Central memory CD8-positive, alpha-beta T cell (primary cell): ENCODE measurements at regions not wholly inside any gene's neighbourhood (a gene's known extent, or its start where the extent isn't known, plus 50 kb on each side); places are given as distances from the start of the nearest gene placed in this dataset.
"Not testable (repeated sequence)": the region's sequence is repeated elsewhere in the genome, so short reads cannot be mapped to it uniquely, and the experiment has no call there.

Source experiments
- ATAC-seq: fragments of 150-1000 bp; cut with Tn5 transposase; replicated peaks from 2 replicates; pipeline ENCODE4 v1.10.0; 2022; ENCODE audit warnings: mild to moderate bottlenecking, moderate FRiP score, moderate number of reproducible peaks; ENCODE audit not compliant: poor library complexity, severe bottlenecking; ENCODE audit errors: extremely low read depth
- DNase-seq, 2 donors: peaks; one replicate each; pipeline ENCODE4 v3.0.0; 2021; ENCODE audit warnings: low spot score in 2 of 2
- H3K27ac Mint-ChIP-seq: one replicate; pipeline ENCODE4 v1.8.0; 2022; ENCODE audit warnings: low read depth, mild to moderate bottlenecking, moderate library complexity, mixed read lengths
- H3K27me3 Mint-ChIP-seq: one replicate; pipeline ENCODE4 v1.8.0; 2022; ENCODE audit warnings: mixed read lengths
- H3K36me3 Mint-ChIP-seq: one replicate; pipeline ENCODE4 v1.8.0; 2022; ENCODE audit warnings: mild to moderate bottlenecking, moderate library complexity, mixed read lengths; ENCODE audit not compliant: insufficient read depth
- H3K4me1 Mint-ChIP-seq: one replicate; pipeline ENCODE4 v1.8.0; 2022; ENCODE audit warnings: mixed read lengths
- H3K4me3 Mint-ChIP-seq: one replicate; pipeline ENCODE4 v1.8.0; 2022; ENCODE audit warnings: mild to moderate bottlenecking, moderate library complexity, mixed read lengths
- H3K9me3 Mint-ChIP-seq: one replicate; pipeline ENCODE4 v1.8.0; 2022; ENCODE audit warnings: mixed read lengths

DNA sequence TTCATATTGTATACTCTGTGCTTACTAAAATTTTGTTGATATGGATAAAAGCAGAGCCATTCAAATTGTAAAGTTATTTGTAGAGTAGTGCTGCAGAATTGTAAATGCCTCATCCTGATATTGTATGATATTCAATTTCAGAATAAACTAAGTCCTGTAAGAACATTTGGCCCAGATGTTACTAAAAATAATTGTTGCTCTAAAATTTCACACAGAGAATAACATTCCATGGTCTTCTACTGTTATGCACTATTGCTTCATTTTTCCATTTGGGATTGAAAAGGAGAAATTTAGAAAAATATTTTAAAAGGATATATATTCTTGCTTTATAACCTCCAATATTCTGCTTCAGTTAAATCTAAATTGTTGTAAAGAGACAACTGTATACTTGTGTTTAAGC lies 195.6 kb downstream of the LARP7 start:
- H3K27me3 Mint-ChIP-seq, result peaks cover 12% of the 10 kb centered on the region

DNA sequence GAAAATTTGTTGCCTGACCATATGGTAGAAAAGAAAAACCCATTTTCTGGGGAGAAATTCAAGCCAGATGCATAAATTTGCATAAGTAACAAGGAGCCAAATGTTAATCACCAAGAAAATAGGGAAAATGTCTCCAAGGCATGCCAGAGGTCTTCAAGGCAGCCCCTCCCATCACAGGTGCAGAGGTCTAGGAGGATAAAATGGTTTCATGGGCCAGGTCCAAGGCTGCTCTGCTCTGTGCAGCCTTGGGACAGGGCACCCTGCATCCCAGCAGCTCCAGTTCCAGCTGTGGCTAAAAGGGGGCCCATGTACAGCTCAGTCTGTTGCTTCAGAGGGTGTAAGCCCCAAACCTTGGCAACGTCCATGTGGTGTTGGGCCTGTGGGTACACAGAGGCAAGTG lies 200.0 kb downstream of the LARP7 start:
- peaks cover 29% of the 10 kb centered on the region for H3K27me3 Mint-ChIP-seq
- DNase-seq (no peak), ATAC-seq (no peak)
- no peaks in the 10 kb centered on the region for H3K36me3 Mint-ChIP-seq
- H3K9me3 Mint-ChIP-seq, result peaks cover 5% of the 10 kb centered on the region
- H3K4me1 Mint-ChIP-seq, result no peaks in the 10 kb centered on the region
- H3K4me3 Mint-ChIP-seq, result no peak overlapping the region
- H3K27ac Mint-ChIP-seq, result no peak overlapping the region

More for the DNA sequence above, 195.6 kb downstream of the LARP7 start:
- no peaks in the 10 kb centered on the region for H3K4me1 Mint-ChIP-seq
- no peaks in the 10 kb centered on the region for H3K9me3 Mint-ChIP-seq
- no peak overlapping the region for H3K27ac Mint-ChIP-seq
- ATAC-seq (no peak), DNase-seq (no peak)
- no peaks in the 10 kb centered on the region for H3K36me3 Mint-ChIP-seq
- no peak overlapping the region for H3K4me3 Mint-ChIP-seq

DNA sequence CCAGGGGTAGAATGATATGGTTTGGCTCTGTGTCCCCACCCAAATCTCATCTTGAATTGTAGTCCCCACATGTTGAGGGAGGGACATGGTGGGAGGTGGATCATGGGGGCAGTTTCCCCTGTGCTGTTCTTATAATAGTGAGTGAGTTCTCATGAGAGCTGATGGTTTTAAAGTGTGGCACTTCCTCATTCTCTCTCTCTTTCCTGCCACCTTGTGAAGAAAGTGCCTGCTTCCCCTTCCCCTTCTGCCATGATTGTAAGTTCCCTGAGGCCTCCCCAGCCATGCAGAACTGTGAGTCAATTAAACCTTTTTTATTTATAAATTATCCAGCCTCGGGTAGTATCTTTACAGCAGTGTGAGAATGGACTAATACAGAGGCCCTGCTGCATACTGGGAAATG lies 201.1 kb downstream of the LARP7 start:
- not testable (repeated sequence) for H3K36me3 Mint-ChIP-seq, H3K4me1 Mint-ChIP-seq, H3K27ac Mint-ChIP-seq, H3K4me3 Mint-ChIP-seq, DNase-seq, ATAC-seq, H3K9me3 Mint-ChIP-seq
- peaks cover 29% of the 10 kb centered on the region for H3K27me3 Mint-ChIP-seq

DNA sequence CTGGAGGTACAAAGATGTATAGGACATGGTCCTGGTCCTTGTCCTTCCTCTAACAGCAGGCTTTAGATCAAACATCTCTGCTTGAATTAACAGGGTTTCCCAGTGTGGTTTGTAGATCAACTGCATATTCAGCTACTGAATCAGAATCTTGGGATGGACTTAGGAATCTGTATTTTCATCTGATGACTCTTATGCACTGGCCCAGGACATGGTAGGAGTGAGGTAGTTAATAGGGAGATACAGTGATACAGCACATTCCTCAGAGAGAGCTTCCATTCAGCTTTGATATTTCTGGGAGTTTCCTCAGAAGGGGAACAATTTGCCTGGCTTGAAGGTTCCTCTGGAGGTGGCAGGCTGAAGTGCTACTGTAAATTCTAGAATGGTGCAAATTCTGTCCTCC lies 203.1 kb downstream of the LARP7 start:
- Mint-ChIP-seq H3K4me3 (no peak overlapping the region), H3K27ac (no peak overlapping the region), H3K27me3 (peaks cover 29% of the 10 kb centered on the region), H3K9me3 (peaks cover 5% of the 10 kb centered on the region), H3K36me3 (no peaks in the 10 kb centered on the region), H3K4me1 (no peaks in the 10 kb centered on the region)
- ATAC-seq (no peak), DNase-seq (no peak)

DNA sequence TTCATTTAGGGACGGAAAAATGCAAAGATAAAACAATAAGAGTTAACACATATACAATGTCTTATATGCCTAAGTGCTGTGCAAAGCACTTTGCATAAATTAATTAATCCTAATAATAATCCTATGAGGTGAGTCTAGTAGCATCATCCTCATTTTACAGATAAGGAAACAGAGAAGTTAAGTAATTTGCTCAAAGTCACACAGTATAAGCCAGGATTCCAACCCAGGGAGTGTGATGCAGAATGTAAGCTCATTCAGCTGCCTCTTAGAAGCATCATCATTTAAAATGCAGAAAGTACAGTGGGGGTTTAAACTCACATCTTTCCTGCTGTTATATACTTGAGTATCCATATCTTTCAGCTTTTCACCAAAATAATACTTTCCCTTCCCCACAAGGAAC lies 203.7 kb downstream of the LARP7 start:
- DNase-seq, result no peak
- H3K4me1 Mint-ChIP-seq, result no peaks in the 10 kb centered on the region
- no peak for ATAC-seq
- H3K36me3 Mint-ChIP-seq, result no peaks in the 10 kb centered on the region
- H3K4me3 Mint-ChIP-seq, result no peak overlapping the region
- H3K27ac Mint-ChIP-seq, result no peak overlapping the region
- peaks cover 29% of the 10 kb centered on the region for H3K27me3 Mint-ChIP-seq
- peaks cover 5% of the 10 kb centered on the region for H3K9me3 Mint-ChIP-seq

DNA sequence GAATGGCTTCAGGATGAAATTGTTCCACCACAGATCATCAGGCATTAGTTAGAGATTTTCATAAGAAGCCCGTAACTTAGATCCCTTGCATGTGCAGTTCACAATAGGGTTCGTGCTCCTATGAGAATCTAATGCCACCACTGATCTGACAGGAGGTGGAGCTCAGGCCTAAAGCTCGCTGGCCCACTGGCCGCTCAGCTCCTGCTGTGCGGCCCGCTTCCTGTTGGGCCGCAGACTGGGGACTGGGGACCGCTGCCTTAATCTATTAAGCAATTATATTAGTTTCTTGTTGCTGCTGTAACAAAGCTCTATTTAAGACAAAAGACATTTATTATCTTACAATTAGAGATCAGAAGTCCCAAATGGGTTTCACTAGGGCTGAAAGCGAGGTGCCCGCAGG lies 205.6 kb downstream of the LARP7 start:
- Mint-ChIP-seq H3K9me3 (peaks cover 5% of the 10 kb centered on the region), H3K4me3 (no peak overlapping the region), H3K27me3 (peaks cover 29% of the 10 kb centered on the region), H3K4me1 (no peaks in the 10 kb centered on the region), H3K27ac (no peak overlapping the region), H3K36me3 (no peaks in the 10 kb centered on the region)
- no peak for DNase-seq
- no peak for ATAC-seq

DNA sequence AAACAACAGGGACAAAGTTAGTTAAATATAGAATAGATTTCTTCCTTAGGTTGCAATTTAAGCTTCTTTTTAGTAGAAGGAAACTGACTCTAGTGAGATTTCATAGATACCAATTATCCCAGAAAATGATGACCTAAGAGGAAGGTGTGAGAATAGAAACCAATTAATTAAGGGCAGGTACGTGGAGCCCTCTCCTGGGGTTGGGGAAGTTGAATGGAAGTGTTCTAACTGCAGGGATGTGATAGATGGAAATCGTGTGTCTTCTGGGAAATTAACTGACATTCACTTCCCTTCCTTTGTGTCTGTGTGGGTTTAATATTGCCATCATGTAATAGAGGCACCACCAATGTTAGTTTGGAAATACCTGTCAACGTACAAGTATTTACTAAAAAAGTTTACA lies 204.1 kb upstream of the ANK2 start:
- peaks cover 1% of the 10 kb centered on the region for H3K27me3 Mint-ChIP-seq
- no peaks in the 10 kb centered on the region for H3K4me1 Mint-ChIP-seq
- no peak overlapping the region for H3K27ac Mint-ChIP-seq
- H3K36me3 Mint-ChIP-seq, result no peaks in the 10 kb centered on the region
- ATAC-seq, result no peak
- no peak for DNase-seq
- H3K4me3 Mint-ChIP-seq, result no peak overlapping the region
- H3K9me3 Mint-ChIP-seq, result no peaks in the 10 kb centered on the region

DNA sequence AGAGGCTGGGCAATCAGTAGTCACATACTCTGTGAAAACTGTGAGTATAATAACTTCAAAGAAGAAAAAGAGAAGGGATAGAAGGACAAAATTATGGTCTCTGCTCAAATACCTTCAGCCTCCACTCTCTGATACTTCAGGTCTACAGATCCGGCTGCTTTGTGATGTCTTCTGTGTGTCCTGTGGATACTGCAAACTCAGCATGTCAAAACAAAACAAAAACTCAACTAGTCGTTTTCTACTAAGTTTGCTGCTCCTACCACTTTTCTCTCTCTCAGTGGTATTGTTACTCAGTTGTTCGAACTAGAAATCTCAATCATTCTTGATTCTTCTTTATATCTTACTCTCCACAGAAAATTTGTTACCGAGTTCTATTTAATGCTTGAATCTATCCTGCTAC lies 202.4 kb upstream of the ANK2 start:
- Mint-ChIP-seq H3K4me1 (no peaks in the 10 kb centered on the region), H3K27me3 (no peaks in the 10 kb centered on the region), H3K27ac (no peak overlapping the region), H3K9me3 (no peaks in the 10 kb centered on the region), H3K36me3 (no peaks in the 10 kb centered on the region), H3K4me3 (no peak overlapping the region)
- DNase-seq (no peak), ATAC-seq (no peak)

DNA sequence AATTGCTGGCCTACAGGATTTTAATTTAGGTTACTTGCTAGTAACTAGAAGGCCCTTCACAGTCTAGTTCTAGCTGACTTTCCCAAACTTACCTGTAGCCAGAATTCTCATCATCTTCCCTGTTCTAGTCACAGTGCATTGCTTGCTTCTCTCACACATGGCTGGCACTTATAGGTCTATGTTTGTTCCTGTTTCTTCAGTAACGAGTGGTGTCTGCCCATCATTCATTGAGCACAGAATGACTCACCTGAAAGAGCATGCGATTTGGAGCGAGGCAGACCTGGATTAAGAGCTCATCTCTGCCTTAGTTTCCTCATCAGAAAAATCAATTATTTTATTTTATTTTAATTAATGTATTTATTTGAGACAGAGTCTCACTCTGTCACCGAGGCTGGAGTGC lies 201.7 kb upstream of the ANK2 start:
- Mint-ChIP-seq H3K4me3 (no peak overlapping the region), H3K27ac (no peak overlapping the region), H3K36me3 (no peaks in the 10 kb centered on the region), H3K4me1 (no peaks in the 10 kb centered on the region), H3K27me3 (no peaks in the 10 kb centered on the region), H3K9me3 (no peaks in the 10 kb centered on the region)
- no peak for ATAC-seq
- DNase-seq, result no peak

DNA sequence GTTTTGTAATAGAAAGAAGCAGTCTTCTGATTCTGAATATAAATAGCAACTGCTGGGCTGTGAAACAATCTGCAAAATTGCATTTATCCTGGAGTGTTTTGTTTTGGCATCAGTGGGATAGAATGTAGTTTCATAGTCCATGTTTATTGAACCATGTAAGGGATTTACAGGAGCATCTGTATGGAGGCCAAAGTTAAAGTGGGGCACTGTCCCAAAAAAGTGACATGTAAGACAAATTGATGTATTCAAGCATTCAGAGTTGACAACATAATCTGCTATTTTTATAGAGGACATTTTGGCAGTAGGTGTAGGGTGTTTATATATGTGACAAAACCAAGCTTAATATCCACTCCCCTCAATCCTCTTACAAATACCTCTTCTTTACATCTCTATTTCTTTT lies 200.5 kb upstream of the ANK2 start:
- Mint-ChIP-seq H3K36me3 (no peaks in the 10 kb centered on the region), H3K4me3 (no peak overlapping the region), H3K4me1 (no peaks in the 10 kb centered on the region), H3K27ac (no peak overlapping the region), H3K9me3 (no peaks in the 10 kb centered on the region), H3K27me3 (peaks cover 4% of the 10 kb centered on the region)
- DNase-seq (no peak), ATAC-seq (no peak)

DNA sequence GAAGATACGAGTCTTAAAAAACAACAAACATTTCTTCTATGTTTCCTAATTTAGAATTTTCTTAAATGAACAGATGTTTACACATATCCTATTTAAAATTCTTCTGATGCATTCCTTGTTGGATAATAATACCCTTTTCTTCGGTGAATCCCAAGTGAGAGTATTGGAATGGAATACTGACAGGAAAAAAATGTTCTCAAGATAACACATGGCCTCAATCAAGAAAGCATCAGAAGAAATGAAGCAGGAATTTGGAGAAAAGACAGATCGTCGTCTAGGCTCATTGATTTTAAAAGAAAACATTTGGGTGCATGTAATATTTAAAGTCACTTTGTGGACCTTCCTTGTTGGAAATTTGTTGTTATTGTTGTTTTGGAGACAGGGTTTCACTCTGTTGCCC lies 196.9 kb upstream of the ANK2 start:
- Mint-ChIP-seq H3K27ac (no peak overlapping the region), H3K27me3 (peaks cover 8% of the 10 kb centered on the region), H3K36me3 (no peaks in the 10 kb centered on the region), H3K4me1 (no peaks in the 10 kb centered on the region), H3K4me3 (no peak overlapping the region), H3K9me3 (no peaks in the 10 kb centered on the region)
- ATAC-seq (no peak), DNase-seq (no peak)

DNA sequence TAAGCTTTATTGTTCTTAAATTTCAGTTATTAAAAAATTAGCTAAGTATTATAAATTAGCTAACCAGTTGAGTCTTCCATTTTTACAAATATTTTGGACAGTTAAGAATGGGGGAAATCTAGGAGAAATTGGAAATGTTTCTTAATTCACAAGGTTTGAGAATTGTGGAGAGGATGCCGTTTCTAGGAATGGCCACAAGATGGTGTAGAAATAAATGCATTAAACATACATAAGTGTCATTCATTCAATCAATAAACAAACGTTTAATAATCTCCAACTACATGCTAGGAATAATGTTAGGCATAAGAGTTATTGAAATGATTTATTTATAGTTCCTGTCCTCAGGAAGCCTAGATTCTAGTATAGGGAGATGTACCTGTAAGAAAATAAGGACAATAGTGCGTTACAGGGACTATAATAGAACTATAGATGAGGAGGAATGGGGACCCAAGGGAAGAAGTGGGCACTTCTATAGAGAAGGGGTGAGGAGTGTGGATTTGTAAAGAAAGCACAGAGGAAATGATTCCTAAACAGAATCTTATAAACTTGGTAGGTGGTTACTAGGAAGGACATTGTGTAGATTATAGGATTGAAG lies 195.7 kb upstream of the ANK2 start:
- ATAC-seq (no peak), DNase-seq (no peak)
- peaks cover 8% of the 10 kb centered on the region for H3K27me3 Mint-ChIP-seq

DNA sequence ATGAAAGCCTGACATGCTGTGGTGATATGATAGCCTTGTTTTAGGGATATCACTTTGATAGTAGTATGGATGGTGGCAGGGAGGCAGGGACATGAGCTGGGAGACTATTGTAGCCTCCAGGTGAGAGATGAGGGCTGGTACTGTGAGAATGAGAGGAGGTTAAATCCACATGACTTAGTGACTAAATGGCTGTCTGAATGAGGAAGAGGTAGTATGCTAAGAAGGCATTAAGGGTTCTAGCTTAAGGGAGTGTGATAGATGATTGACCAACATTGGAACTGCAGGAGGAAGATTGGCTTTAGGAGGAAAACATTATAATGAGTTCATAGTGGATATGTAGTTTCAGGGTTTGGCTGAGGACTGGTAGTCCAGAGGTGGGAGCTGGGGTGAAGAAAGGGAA lies 195.0 kb upstream of the ANK2 start:
- H3K27ac Mint-ChIP-seq, result no peak overlapping the region

More for the DNA sequence above, 195.7 kb upstream of the ANK2 start:
- H3K36me3 Mint-ChIP-seq, result no peaks in the 10 kb centered on the region
- H3K4me1 Mint-ChIP-seq, result no peaks in the 10 kb centered on the region
- H3K9me3 Mint-ChIP-seq, result no peaks in the 10 kb centered on the region
- no peak overlapping the region for H3K27ac Mint-ChIP-seq
- H3K4me3 Mint-ChIP-seq, result no peak overlapping the region

DNA sequence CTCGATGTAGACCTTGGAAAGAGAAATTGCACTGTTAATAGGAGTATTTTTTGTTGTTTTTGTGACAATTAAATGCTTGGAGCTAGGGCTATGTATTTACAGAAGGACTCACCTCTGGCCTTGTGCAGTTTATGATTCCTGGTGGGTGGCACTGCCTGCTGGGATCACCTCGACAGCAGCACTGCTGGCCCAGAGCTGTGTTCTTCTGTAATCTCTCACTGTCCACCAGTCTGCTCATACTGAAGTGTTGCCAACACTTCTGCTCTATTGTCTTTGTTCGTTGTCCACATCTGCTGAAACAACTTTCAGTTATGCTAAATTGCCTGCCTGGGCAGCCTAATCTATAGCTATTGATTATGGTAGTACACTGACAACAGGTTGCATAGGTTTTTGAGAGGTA lies 194.4 kb upstream of the ANK2 start:
- DNase-seq, result no peak
- no peak for ATAC-seq
- Mint-ChIP-seq H3K27me3 (peaks cover 8% of the 10 kb centered on the region), H3K9me3 (no peaks in the 10 kb centered on the region), H3K36me3 (no peaks in the 10 kb centered on the region), H3K4me1 (no peaks in the 10 kb centered on the region), H3K4me3 (no peak overlapping the region), H3K27ac (no peak overlapping the region)

More for the DNA sequence above, 195.0 kb upstream of the ANK2 start:
- no peaks in the 10 kb centered on the region for H3K4me1 Mint-ChIP-seq
- H3K4me3 Mint-ChIP-seq, result no peak overlapping the region
- no peaks in the 10 kb centered on the region for H3K9me3 Mint-ChIP-seq
- DNase-seq (no peak), ATAC-seq (no peak)
- H3K27me3 Mint-ChIP-seq, result peaks cover 8% of the 10 kb centered on the region
- no peaks in the 10 kb centered on the region for H3K36me3 Mint-ChIP-seq
